Endothelial cell of umbilical vein (primary cell): ENCODE measurements at regions not wholly inside any gene's neighbourhood (a gene's known extent, or its start where the extent isn't known, plus 50 kb on each side); places are given as distances from the start of the nearest gene placed in this dataset.

Experiments
- BruUV-seq: library from RNA; stranded (reverse); fragments of 400-500 nt; replicated peaks from 2 replicates; lab custom pipeline; 2021; lab: Mats Ljungman, UMichigan
- CTCF ChIA-PET: fragments of 300-600, 350-600 bp; sonication (Branson Sonifier 250); formaldehyde crosslinking; loops from one replicate; lab custom pipeline; 2021; ENCODE audit warnings: antibody characterized with exemption, inconsistent platforms; lab: Charles Lee
- POLR2A ChIA-PET: fragments of 300-600, 350-600 bp; sonication (Branson Sonifier 250); formaldehyde crosslinking; loops from one replicate; lab custom pipeline; 2021; ENCODE audit warnings: antibody characterized with exemption, inconsistent platforms; lab: Charles Lee
- DNase-seq: peaks from one replicate; pipeline ENCODE4 v3.0.0-alpha.2; 2011; ENCODE audit warnings: low read depth, low spot score
- FAIRE-seq: peaks from 2 replicates; lab custom pipeline; 2011; peaks lifted over from hg19 to GRCh38; lab: Jason Lieb, UNC
- H2AFZ ChIP-seq: 2 replicates; pipeline ENCODE4 v1.6.0; 2012; ENCODE audit warnings: low read depth, low read length, control low read depth, inconsistent platforms
- H3K27ac ChIP-seq: 2 replicates; pipeline ENCODE4 v1.5.1; 2011; ENCODE audit warnings: low read depth, mild to moderate bottlenecking, control low read depth, low read length, moderate library complexity; ENCODE audit not compliant: insufficient read depth
- H3K27me3 ChIP-seq, 2 experiments: 2 replicates each; pipeline versions ENCODE4 v1.6.0 to v1.6.1; 2011; ENCODE audit warnings: low read length in 2 of 2, mixed read lengths in 1 of 2; ENCODE audit not compliant: control insufficient read depth in 2 of 2, insufficient read depth in 2 of 2
- H3K36me3 ChIP-seq, 2 experiments: 2 replicates in 1 of 2; 3 replicates in 1 of 2; pipeline ENCODE4 v1.5.1; 2011; ENCODE audit warnings: low read length in 2 of 2, mild to moderate bottlenecking in 1 of 2, moderate library complexity in 1 of 2; ENCODE audit not compliant: control insufficient read depth in 2 of 2, insufficient read depth in 2 of 2; ENCODE audit errors: extremely low read depth in 1 of 2
- H3K4me1 ChIP-seq: 3 replicates; pipeline ENCODE4 v1.5.1; 2011; ENCODE audit warnings: mild to moderate bottlenecking, low read length; ENCODE audit not compliant: control insufficient read depth, insufficient read depth; ENCODE audit errors: extremely low read depth
- H3K4me2 ChIP-seq: 2 replicates; pipeline ENCODE4 v1.6.1; 2011; ENCODE audit warnings: low read length, control low read depth, mixed read lengths; ENCODE audit not compliant: insufficient read depth
- H3K4me3 ChIP-seq, 3 experiments: fragments of 200-600 bp in 1 of 3; sonication (generic), shearing (Covaris generic) in 1 of 3; replicated peaks in 1 of 3; 2 replicates each; pipeline ENCODE4 v1.5.1; 2011 to 2016; ENCODE audit warnings: control low read depth in 3 of 3, low read length in 3 of 3, mild to moderate bottlenecking in 2 of 3, inconsistent platforms in 1 of 3, low read depth in 1 of 3, moderate library complexity in 1 of 3; ENCODE audit not compliant: insufficient read depth in 1 of 3
- H3K79me2 ChIP-seq: 2 replicates; pipeline ENCODE4 v1.6.0; 2012; ENCODE audit warnings: low read length, inconsistent platforms; ENCODE audit not compliant: control insufficient read depth, insufficient read depth
- H3K9ac ChIP-seq: replicated peaks from 2 replicates; pipeline ENCODE3; 2011; ENCODE audit warnings: low read length, control low read depth; ENCODE audit not compliant: insufficient read depth; ENCODE audit errors: extremely low read depth
- H3K9me1 ChIP-seq: replicated peaks from 3 replicates; pipeline ENCODE4 v1.6.0; 2011; ENCODE audit warnings: mild to moderate bottlenecking, low read length; ENCODE audit not compliant: control insufficient read depth, insufficient read depth; ENCODE audit errors: extremely low read depth
- H3K9me3 ChIP-seq: replicated peaks from 2 replicates; pipeline ENCODE4 v1.5.1; 2012; ENCODE audit warnings: low read length, inconsistent platforms; ENCODE audit not compliant: control insufficient read depth, insufficient read depth
- H4K20me1 ChIP-seq: replicated peaks from 2 replicates; pipeline ENCODE3; 2011; ENCODE audit warnings: mild to moderate bottlenecking, low read length; ENCODE audit not compliant: control insufficient read depth, insufficient read depth; ENCODE audit errors: extremely low read depth
- EZH2 ChIP-seq: IDR thresholded peaks from 2 replicates; pipeline ENCODE4 v1.6.1; 2012; ENCODE audit warnings: borderline replicate concordance, low read depth, mild to moderate bottlenecking, moderate library complexity, low read length, inconsistent platforms; ENCODE audit not compliant: severe bottlenecking
- FOS ChIP-seq: IDR thresholded peaks from 2 replicates; pipeline ENCODE4 v1.6.1; 2011; ENCODE audit warnings: mild to moderate bottlenecking, low read length, moderate library complexity, borderline replicate concordance; ENCODE audit not compliant: insufficient read depth
- GATA2 ChIP-seq: IDR thresholded peaks from 2 replicates; pipeline ENCODE4 v1.7.0; 2011; ENCODE audit warnings: low read depth, mild to moderate bottlenecking, moderate library complexity, mixed read lengths, low read length; ENCODE audit not compliant: insufficient read length, insufficient read depth
- JUN ChIP-seq: IDR thresholded peaks from 2 replicates; pipeline ENCODE4 v1.6.1; 2011; ENCODE audit warnings: borderline replicate concordance, low read depth; ENCODE audit not compliant: insufficient read length, insufficient read depth
- MYC ChIP-seq: IDR thresholded peaks from one replicate; pipeline ENCODE4 v1.6.1; 2011; ENCODE audit warnings: mild to moderate bottlenecking, low read depth, low read length
- POLR2A ChIP-seq: IDR thresholded peaks from 2 replicates; pipeline ENCODE4 v1.6.1; 2012; ENCODE audit warnings: low read depth, mild to moderate bottlenecking, control low read depth, low read length
- POLR2AphosphoS5 ChIP-seq: IDR thresholded peaks from 2 replicates; pipeline ENCODE4 v1.6.1; 2012; ENCODE audit warnings: low read depth, mild to moderate bottlenecking, control low read depth, low read length, moderate library complexity; ENCODE audit not compliant: insufficient read depth
- dilution Hi-C: fragments of 300-500 bp; cut with MboI; formaldehyde crosslinking; loops from one replicate; pipeline ENCODE4 v1.15.0; 2019; ENCODE audit warnings: low sequenced_read_pairs; ENCODE audit not compliant: extremely low pct_ligation_motif_present
- intact Hi-C: fragments of 100-400 bp; cut with micrococcal nuclease; formaldehyde crosslinking; loops from one replicate; pipeline ENCODE4 v1.10.0; 2022
- TF ChIP-seq, protein P1 (sequence below): IDR thresholded peaks from 2 replicates; pipeline ENCODE4 v1.6.1; 2011; ENCODE audit not compliant: insufficient read depth, insufficient read length
- TF ChIP-seq, protein P2 (sequence below), 2 donors: IDR thresholded peaks; 1 replicate in 1 of 2; 2 replicates in 1 of 2; pipeline ENCODE4 v1.5.1; 2011; ENCODE audit warnings: low read length in 2 of 2, mild to moderate bottlenecking in 2 of 2, moderate library complexity in 2 of 2, control low read depth in 1 of 2, inconsistent platforms in 1 of 2, low read depth in 1 of 2; ENCODE audit not compliant: insufficient read depth in 1 of 2; ENCODE audit errors: extremely low read depth in 1 of 2

DNA sequence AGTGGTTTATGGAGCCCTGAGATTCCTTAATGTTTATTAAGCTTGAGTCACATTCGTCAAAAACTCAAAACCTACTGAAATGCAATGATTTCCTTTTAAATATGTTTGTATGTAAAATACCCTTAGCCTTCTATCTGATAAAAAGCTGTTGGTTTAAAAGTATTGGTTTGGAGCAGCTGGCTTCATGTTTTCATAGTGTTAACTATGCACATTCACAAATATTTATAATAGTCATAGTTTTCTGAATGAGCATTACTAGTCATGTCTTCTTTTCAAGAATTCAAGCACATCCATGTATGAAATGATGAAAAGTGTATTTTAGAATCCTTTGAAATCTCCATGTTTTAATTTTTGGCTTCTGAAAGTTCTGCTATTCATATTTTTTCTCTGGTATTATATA, 558.6 kb downstream of the UTRN start:
- Histone ChIP-seq H4K20me1 (no peaks in the 10 kb centered on the region), H2AFZ (no peak overlapping the region), H3K9me1 (no peaks in the 10 kb centered on the region), H3K4me1 (no peaks in the 10 kb centered on the region), H3K9me3 (no peaks in the 10 kb centered on the region), H3K9ac (no peak overlapping the region), H3K27me3 (no peaks in the 10 kb centered on the region), H3K4me2 (no peak overlapping the region), H3K27ac (no peak overlapping the region), H3K36me3 (peaks cover 10 to 12% of the 10 kb centered on the region in 2 experiments), H3K79me2 (no peaks in the 10 kb centered on the region), H3K4me3 (no peak overlapping the region)
- POLR2A ChIA-PET = no interaction called here
- CTCF ChIA-PET = no interaction called here
- intact Hi-C loops (loop anchor here (10.0 kb wide), 1 partner anchor 259 kb away; no protein-coding TSS in a partner anchor), dilution Hi-C loops (no loop called here)
- FAIRE-seq (no peak), DNase-seq (no peak)
- no TSS peak for BruUV-seq
- TF ChIP-seq GATA2 (no peak), EZH2 (no peak), POLR2A (no peak), JUN (no peak), FOS (no peak), POLR2AphosphoS5 (no peak), MYC (no peak)
- TF ChIP-seq, protein P1, sequence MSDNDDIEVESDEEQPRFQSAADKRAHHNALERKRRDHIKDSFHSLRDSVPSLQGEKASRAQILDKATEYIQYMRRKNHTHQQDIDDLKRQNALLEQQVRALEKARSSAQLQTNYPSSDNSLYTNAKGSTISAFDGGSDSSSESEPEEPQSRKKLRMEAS = no peak
- TF ChIP-seq, protein P2, sequence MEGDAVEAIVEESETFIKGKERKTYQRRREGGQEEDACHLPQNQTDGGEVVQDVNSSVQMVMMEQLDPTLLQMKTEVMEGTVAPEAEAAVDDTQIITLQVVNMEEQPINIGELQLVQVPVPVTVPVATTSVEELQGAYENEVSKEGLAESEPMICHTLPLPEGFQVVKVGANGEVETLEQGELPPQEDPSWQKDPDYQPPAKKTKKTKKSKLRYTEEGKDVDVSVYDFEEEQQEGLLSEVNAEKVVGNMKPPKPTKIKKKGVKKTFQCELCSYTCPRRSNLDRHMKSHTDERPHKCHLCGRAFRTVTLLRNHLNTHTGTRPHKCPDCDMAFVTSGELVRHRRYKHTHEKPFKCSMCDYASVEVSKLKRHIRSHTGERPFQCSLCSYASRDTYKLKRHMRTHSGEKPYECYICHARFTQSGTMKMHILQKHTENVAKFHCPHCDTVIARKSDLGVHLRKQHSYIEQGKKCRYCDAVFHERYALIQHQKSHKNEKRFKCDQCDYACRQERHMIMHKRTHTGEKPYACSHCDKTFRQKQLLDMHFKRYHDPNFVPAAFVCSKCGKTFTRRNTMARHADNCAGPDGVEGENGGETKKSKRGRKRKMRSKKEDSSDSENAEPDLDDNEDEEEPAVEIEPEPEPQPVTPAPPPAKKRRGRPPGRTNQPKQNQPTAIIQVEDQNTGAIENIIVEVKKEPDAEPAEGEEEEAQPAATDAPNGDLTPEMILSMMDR (IDR thresholded peaks at IDR 0.05; ENCODE audit: extremely low read depth in 1 of 2, insufficient read depth in 1 of 2, low read depth in 1 of 2, low read length in 2 of 2) = no peak
